Upper lobe of left lung (tissue), 4 donors: ENCODE measurements at regions not wholly inside any gene's neighbourhood (a gene's known extent, or its start where the extent isn't known, plus 50 kb on each side); places are given as distances from the start of the nearest gene placed in this dataset.
"Not testable (repeated sequence)": the region's sequence is repeated elsewhere in the genome, so short reads cannot be mapped to it uniquely, and the experiment has no call there.

ENCODE experiments used
- EP300 ChIP-seq, 4 donors: sonication (generic); formaldehyde crosslinking; IDR thresholded peaks; one replicate each; pipeline ENCODE4 v1.5.1; 2017; ENCODE audit warnings: antibody characterized with exemption in 4 of 4, control low read depth in 2 of 4
- POLR2A ChIP-seq, 4 donors: fragments of 450-650 bp; IDR thresholded peaks; one replicate each; pipeline ENCODE4 v1.5.1; 2016 to 2017; ENCODE audit warnings: antibody characterized with exemption in 4 of 4, mild to moderate bottlenecking in 2 of 4
- POLR2AphosphoS5 ChIP-seq, 2 donors: sonication (generic); formaldehyde crosslinking; IDR thresholded peaks; one replicate each; pipeline ENCODE4 v1.5.1; 2017; ENCODE audit warnings: antibody characterized with exemption in 2 of 2
- TF ChIP-seq, protein P1 (sequence below), 6 experiments: fragments of 450-650 bp in 4 of 6; fragments of 200-600 bp in 2 of 6; sonication (generic) in 2 of 6; IDR thresholded peaks; one replicate each; pipeline ENCODE4 v1.5.1; 2016 to 2019; ENCODE audit warnings: antibody characterized with exemption in 6 of 6

DNA sequence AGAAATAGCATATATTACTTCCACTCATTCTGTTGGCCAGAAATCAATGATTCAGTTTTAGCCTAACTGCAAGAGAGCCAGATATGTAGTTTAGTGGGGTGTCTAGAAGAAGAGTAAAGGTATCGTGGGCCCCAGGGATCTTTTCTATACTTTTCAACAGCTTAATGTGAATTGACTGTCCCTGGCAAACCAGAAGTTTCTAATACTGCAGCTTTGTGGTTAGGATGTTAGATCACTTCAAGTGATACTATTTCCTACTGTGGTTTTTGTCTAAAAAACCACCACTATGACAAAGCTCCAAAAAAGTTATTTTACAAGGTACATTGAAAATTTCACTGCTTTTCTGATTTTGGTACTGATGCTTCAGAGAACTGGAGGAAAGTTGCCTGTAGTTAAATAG is 1525.1 kb downstream of the KHDRBS2 start:
- TF ChIP-seq, protein P1, sequence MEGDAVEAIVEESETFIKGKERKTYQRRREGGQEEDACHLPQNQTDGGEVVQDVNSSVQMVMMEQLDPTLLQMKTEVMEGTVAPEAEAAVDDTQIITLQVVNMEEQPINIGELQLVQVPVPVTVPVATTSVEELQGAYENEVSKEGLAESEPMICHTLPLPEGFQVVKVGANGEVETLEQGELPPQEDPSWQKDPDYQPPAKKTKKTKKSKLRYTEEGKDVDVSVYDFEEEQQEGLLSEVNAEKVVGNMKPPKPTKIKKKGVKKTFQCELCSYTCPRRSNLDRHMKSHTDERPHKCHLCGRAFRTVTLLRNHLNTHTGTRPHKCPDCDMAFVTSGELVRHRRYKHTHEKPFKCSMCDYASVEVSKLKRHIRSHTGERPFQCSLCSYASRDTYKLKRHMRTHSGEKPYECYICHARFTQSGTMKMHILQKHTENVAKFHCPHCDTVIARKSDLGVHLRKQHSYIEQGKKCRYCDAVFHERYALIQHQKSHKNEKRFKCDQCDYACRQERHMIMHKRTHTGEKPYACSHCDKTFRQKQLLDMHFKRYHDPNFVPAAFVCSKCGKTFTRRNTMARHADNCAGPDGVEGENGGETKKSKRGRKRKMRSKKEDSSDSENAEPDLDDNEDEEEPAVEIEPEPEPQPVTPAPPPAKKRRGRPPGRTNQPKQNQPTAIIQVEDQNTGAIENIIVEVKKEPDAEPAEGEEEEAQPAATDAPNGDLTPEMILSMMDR (IDR thresholded peaks at IDR 0.05) = not testable (repeated sequence)
- TF ChIP-seq POLR2AphosphoS5, POLR2A, EP300 (IDR thresholded peaks at IDR 0.05): not testable (repeated sequence)
